ENCODE measurements at regions not wholly inside any gene's neighbourhood (a gene's known extent, or its start where the extent isn't known, plus 50 kb on each side); places are given as distances from the start of the nearest gene placed in this dataset.

DNA sequence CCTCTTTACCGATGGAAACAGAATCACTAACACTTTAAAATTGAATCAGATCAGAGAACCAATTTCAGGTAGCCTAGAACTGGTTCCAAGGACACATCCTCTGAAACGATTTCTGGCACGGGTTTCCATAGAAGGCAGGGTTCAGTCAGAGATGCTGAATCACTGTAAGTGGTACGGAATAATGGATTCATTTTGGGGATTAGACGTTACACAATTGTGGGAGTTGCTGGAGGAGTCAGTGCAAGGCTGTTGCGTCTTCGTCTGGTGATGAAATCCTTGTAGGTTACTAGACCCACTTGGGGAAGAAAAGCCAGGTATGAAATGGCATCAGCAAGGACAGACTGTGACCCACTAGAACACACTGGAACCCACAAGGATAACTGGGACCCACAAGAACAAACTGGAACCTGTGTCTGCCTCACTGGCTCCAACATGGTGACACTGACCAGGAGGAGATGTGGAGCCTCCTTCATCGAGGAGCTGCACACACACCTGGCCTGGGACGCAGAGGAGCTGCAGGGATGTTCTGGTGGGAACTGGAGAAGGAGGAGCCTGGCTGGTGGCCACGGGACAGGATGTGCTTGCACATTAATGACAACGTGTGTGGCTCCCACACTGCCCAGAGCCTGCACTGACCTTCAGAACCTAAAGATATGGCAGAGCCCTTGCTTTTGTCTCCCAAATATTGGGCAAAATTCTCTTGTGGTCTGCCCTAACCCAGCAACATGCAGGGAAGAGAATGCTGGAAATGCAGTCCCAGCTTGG lies 105.1 kb downstream of the TRAPPC11 start:
- no peak for DNase-seq (ENCODE audit: low spot score)

- no peak for DNase-seq (ENCODE audit: low spot score)
Observed at GRCh38 chr4:183765251-183765911, 106.3 kb downstream of the TRAPPC11 start.

- no peak for DNase-seq (ENCODE audit: low spot score)
Observed at GRCh38 chr4:183766140-183766539, 107.0 kb downstream of the TRAPPC11 start.

GRCh38 chr4:183770906-183771305 lies 111.8 kb downstream of the TRAPPC11 start:
- DNase-seq (ENCODE audit: low spot score): peak; percentile 35

DNA sequence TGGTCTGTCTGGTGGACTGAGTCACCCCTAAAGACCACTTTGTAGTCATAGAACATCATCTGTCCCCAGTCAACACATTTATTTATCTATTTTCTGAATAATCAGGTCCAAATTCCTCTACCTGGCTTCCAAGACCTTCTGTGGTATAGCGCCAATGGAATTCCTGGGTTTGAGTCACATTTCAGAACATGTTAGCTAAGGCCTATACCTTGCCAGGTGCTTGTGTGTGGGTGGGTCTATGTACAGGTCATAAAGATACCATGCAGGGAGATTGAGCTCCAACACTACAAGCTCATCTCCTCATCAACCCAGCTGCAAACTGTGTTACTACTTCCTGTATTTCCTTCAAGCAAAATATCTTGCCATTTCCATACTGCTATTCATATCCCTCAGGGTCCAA lies 113.3 kb downstream of the TRAPPC11 start:
- DNase-seq (ENCODE audit: low spot score): no peak

DNA sequence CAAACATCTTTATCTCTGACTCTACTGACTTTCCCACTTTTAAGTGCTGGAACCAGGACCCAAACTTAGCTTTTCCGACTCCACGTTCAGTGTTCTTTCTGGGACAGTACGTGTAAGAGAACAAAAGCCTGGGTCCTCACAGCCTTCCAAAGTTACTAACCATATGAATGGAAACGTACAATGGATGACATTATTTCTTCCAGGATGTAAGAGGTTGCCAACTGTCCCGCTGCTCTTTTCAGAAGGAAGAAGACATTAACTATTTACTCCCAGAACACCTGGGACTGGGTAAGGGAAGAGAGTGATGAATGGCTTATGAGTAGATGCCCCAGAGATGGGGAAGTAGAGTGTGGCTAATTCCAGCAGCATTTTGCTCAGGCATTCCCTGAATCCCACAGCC lies 114.7 kb downstream of the TRAPPC11 start:
- no peak for DNase-seq (ENCODE audit: low spot score)

GRCh38 chr4:183783306-183783705 lies 121.8 kb upstream of the STOX2 start:
- DNase-seq (ENCODE audit: low spot score): no peak

GRCh38 chr4:183783991-183784553 lies 121.0 kb upstream of the STOX2 start:
- DNase-seq (ENCODE audit: low spot score): no peak

DNA sequence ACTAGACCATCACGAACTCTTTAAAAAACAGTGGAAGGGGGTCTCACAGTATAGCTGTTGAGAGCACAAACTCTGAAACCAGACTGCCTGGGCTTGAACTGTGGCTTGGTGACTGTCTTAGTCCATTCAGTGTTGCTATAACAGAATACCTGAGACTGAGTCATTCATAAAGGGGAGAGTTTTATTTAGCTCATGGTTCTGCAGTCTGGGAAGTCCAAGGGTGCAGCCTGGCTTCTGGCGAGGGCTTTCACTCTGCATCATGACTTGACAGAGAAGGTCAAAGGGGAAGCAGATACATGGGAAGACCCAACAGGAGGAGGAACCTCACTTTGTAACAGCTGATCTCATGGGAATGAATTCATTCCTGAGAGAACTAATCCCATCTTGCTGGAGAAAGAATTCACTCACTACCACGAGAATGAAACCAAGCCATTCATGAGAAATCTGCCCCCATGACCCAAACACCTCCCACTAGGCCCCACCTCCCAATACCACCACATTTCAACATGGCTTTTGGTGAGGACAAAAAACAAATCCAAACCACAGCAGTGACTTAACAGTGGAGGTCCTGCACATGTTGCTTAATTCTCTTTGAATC lies 116.7 kb upstream of the STOX2 start:
- no peak for DNase-seq (ENCODE audit: low spot score)

- no peak for DNase-seq (ENCODE audit: low spot score)
Observed at GRCh38 chr4:183789657-183790056, 115.5 kb upstream of the STOX2 start.

DNA sequence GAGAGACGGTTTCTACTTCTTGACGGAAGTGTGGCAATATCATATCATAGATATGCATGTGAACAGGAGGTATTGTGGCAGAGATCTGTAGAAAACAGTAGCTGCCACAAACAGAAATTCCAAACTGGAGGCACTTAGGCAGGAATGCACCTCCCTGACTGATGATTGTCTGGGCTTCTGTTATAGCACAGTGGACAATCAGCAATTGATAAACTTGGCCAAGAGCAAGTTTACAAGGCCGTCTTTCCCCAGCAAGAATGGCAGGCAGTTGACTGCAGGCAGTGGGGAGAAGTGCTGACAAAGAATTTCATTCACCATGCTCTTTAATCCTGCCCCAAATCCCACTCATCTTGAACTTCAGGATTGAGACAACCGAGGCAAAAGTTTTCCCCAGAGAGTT lies 114.4 kb upstream of the STOX2 start:
- DNase-seq (ENCODE audit: low spot score): no peak

DNA sequence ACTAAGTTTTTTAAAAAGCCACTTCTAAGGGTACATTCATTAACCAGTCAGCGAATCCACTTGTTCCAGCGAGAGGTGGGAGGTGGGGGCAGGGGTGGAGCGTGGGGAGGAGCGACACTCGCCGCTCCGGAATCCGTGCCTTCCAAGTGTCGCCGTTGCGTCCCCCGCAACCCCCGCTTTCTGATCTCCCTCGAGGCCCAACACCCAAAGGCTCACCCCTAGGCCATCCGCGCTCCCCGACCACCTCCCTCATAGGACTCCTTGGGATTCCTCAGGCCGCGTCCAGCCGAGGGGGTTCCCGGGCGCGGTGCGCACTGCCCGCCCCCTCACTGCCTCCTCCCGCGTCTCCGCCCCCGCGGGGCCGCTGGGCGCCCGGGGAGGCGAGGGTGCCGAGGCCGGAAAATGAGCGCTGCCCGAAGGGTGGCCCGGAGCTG lies 108.1 kb upstream of the STOX2 start:
- DNase-seq (ENCODE audit: low spot score): no peak

DNA sequence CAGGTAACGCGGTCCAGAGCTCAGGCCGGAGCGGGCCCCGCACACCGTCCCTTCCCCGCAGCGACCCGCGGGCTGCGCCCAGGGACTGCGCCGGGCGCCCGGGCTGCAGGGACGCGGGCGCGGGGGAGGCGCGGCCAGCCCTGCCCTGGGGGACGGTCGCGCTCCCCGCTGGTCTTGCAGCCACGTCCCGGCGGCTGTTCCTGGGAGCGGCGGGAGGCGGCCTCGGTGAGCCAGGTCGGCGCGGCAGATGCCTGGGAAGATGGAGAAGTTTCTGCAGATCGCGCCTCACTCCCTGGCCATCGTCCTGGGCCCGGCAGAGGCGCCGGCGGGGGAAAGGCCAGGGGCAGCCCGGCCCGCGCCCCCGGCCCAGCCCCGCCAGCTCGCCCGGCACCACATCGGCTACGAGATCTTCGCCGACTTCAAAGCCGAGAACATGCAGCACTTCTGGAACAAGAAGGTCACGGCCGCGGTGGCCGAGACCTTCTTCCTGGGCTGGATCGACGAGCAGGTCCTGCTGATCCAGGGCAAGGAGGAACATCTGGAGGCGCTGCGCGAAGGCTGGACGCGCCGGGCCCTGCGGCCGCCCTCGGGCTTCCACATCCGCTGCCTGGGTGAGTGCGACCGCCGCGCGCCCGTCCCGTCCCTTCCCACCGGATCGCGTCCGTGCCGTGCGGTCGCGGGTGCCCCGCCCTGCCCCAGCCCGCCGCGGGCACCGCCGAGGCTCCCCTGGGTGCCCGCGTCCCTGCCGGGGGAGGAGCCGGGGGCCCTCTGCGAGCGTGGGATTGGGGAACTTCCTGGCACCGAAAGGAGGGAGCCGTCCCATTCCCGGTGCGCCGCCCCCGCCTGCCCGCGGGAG lies 107.4 kb upstream of the STOX2 start:
- no peak for DNase-seq (ENCODE audit: low spot score)

DNA sequence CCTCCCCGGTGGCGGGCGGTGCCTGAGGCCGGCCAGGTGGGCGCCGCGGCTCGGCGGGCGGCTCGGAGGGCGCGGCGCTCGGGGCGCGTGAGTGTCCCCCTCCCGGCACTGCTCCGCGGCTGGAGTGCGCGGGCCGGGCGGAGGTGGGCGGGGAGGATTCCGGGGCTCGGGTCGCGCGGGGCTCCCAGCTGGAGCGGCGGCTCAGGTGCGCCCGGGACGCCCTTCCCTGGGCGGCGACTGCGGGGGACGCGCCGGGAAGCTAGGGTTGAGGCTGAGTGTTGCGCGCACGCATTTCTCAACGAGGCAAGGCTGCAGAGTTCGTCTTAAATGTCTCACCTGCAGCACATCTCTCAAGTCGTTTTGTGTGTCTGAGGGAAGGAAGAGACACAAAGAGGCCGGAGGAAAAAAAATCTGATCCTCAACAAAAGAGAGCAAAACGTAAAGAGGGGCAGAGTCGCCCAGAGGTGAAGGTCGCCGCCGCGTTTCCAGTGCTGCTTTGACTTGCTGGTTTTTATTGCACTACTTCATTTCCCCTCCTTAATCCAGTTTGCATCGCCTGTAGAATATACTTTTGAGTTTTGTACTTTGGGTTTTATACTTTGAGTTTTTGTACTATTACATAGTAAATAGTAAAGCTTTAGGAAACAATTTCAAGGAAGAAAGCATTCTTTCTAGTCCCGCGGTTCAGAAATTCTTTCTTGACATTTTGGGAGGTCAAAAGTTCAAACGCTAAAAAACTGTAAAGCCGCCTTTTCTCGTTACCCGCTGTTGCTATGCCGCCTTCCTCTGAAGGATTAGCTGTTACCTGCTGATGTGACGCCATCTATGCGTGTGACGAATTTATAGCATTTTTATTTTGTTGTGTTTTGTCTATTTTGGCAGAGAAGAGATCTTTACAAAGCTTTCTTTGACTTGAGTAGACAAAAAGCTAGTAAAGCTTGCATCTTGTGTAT lies 106.5 kb upstream of the STOX2 start:
- no peak for DNase-seq (ENCODE audit: low spot score)

DNA sequence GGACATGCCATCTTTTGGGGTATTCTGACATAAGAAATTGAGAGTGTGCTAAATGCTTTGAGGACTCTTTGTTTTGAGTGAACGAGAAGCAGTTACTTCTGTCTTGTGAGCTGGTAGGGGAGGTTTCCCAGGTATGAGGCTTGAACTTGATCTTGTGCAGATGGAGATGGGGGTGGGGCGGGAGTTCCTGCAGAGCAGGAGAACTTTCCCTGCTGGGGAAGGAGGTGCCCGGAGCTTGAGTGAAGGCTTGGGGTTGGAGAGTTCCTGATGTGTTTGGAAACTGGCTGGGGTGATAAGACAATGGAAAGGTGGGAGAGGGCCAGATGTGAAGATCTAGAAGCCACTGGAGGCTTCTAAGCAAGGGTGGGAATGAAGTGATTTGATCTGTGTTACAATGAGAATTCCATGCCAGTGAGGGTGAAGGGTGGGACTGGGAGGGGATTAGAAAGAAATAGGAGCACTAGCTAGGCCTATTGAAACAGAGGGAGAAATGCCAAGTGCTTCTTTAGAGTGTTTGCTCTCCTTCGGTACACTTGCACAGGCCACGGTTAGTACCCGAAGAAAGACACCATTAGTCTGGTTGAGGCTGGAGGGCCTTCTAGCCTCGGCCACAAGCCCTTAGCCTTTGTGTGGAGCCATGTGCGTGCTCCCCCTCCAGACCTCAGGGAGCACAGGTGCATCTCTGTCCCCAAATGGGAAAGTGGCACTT lies 103.5 kb upstream of the STOX2 start:
- no peak for DNase-seq (ENCODE audit: low spot score)

DNA sequence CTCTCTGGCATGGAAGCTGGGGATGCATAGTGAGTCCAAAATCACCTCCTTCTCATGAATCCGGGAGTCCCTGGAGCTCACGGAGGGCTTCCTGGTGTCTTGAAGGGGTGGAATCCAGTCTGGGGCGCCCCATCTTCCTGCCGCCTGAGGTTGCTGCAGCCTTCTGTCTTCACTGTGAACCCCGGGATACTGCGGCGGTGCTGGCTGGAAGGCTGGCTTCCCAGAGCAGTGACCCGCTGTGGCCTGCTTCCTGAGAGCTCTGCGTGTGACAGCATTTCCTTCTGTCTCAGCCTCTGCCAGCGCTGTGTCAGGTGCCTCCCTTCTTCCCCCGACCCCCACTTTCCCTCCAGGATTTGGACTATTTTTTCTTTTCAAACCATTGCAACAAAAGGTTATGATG lies 98.8 kb upstream of the STOX2 start:
- DNase-seq (ENCODE audit: low spot score): no peak

DNA sequence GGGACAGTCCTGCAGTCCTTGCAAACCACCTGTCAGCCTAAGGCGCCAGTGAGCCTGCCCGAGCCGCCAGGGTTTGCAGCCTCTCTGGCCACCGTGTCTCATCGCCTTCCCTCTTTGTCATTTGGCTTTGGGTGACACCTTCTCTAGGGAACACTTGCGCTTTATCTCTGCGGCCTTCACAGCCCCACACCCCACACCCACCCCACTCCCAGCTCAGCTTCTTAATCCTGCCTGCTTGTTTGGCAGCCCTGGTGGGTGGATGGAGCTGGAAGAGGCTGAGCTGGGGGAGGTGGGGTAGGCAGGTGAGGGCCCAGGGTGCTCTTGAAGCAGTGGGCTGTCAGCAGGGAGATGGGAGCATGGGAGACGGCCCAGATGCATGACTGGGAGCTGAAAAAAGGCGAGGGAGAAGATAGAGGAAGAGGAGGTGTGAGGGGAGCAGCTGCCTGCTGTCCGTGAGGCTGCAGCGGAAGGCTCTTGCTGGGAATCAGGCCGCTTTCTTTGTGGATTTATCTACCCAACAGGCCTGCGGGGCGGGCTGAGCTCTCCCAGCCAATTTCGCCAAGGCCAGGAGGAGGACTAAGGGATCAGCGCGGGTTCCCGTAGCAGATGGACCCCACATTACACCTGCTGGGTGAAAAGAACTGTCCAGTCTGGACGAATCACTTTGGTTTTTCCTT lies 97.5 kb upstream of the STOX2 start:
- DNase-seq (ENCODE audit: low spot score): no peak

DNA sequence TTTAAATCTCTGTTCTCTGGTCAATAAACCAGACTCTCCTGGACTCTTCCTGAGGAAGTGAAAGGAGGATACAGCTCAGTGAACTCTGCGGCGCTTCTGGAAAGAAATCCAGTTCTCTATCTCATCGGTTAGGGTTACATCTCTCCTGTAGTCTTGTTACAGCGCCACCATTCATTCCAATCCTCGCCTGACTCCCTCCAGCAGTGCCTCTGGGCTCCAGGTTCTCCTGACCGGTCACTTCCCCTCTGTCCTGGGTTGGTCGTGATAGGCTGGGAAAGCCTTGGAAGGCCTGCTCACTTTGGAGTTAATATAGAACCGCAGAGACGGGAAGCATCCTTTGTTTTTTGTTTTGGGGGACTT lies 97.0 kb upstream of the STOX2 start:
- DNase-seq (ENCODE audit: low spot score): no peak

- DNase-seq (ENCODE audit: low spot score): no peak
Observed at GRCh38 chr4:183812567-183812966, 92.5 kb upstream of the STOX2 start.

Measured in SK-N-DZ (cell line).